Body of pancreas (tissue), 4 donors: ENCODE measurements at regions not wholly inside any gene's neighbourhood (a gene's known extent, or its start where the extent isn't known, plus 50 kb on each side); places are given as distances from the start of the nearest gene placed in this dataset.

Experiments used
- ATAC-seq: fragments of 150-250 bp; one replicate; pipeline ENCODE4 v1.9.1; 2016
- DNase-seq, 4 donors: peaks; one replicate each; pipeline ENCODE4 v3.0.0-alpha.2; 2019
- H3K27ac ChIP-seq, 4 donors: fragments of 200-600 bp; sonication (generic); 1 replicate in 3 of 4; 2 replicates in 1 of 4; pipeline versions ENCODE4 v1.5.1 to v1.6.1; 2016 to 2019; ENCODE audit warnings: mild to moderate bottlenecking in 1 of 4, mixed read lengths in 1 of 4, moderate library complexity in 1 of 4
- H3K27me3 ChIP-seq, 2 donors: fragments of 200-600 bp; sonication (generic); one replicate each; pipeline ENCODE4 v1.6.0; 2016; ENCODE audit warnings: mild to moderate bottlenecking in 1 of 2
- H3K36me3 ChIP-seq, 2 donors: fragments of 200-600 bp; sonication (generic); replicated peaks in 1 of 2; 2 replicates each; pipeline ENCODE4 v1.5.1; 2016; ENCODE audit warnings: low read depth in 2 of 2; ENCODE audit not compliant: insufficient read depth in 1 of 2
- H3K4me1 ChIP-seq: fragments of 200-600 bp; sonication (generic); one replicate; pipeline ENCODE4 v1.6.0; 2016
- H3K4me3 ChIP-seq, 2 donors: fragments of 200-600 bp; sonication (generic); 1 replicate in 1 of 2; 2 replicates in 1 of 2; pipeline ENCODE4 v1.5.1; 2016 to 2019
- H3K9me3 ChIP-seq, 3 donors: fragments of 200-600 bp; sonication (generic); 1 replicate in 2 of 3; 2 replicates in 1 of 3; pipeline ENCODE4 v1.5.1; 2016
- POLR2A ChIP-seq, 3 donors: fragments of 450-650 bp; IDR thresholded peaks; one replicate each; pipeline ENCODE4 v1.6.1; 2016; ENCODE audit warnings: antibody characterized with exemption in 3 of 3, mild to moderate bottlenecking in 2 of 3
- WGBS, 2 donors: methylation state at CpG; one replicate each; pipeline ENCODE4 v1.1.5; 2017; 5-methylcytosine and 5-hydroxymethylcytosine counted together
- intact Hi-C: fragments of 100-400 bp; cut with DNase I; formaldehyde crosslinking; loops from one replicate; pipeline ENCODE4 v1.15.1; 2023
- TF ChIP-seq, protein P1 (sequence below), 7 experiments: fragments of 450-650 bp in 4 of 7; fragments of 200-600 bp in 3 of 7; sonication (generic) in 3 of 7; IDR thresholded peaks; one replicate each; pipeline ENCODE4 v1.5.1; 2016 to 2019; ENCODE audit warnings: antibody characterized with exemption in 7 of 7

DNA sequence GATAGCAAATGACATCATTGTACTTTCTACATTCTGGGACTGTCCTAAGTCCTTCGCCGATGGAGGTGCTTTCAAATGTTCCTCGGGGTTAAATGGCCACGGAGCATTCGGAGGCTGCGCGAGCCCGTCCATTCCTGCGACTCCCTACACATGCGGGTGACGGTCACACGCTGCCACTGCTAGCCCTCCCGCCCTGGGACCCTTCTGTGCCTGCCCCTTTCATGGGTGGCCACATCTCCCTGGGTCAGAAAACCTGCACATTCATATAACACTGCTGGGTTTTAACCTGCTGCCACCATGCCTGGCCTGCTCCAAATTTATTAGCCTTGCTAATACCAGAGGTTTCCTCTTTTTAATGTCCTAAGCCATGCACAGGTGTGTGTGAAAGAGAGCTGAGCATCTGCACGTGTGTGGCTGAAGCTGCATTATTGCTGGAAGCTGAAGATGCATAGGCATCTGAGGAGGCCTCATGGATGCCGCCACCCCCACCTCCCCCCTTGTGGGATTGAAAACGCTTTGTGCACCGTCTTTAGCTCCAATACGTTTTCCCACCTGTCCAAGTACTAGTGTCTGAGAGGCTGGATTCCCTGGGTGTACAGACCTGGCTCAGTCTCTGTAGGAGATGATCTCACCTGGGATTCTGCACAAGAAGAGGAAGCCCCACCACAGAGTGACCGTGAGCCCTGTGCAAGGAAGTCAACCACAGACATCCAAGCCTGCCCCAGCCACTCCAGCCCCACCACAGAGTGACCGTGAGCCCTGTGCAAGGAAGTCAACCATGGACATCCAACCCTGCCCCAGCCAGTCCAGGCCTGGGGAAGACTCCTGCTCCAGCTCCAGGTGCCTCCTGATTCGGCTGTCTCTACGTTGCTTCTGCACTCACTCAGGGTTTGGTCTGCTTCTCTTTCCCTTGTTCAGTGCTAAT, 626.4 kb downstream of the BRD1 start:
- H3K9me3 ChIP-seq: no peaks in the 10 kb centered on the region
- H3K27ac ChIP-seq: no peak overlapping the region
- H3K36me3 ChIP-seq: no peaks in the 10 kb centered on the region
- ATAC-seq (no peak), DNase-seq (peak in 1 of 4 donors; percentile 2)
- H3K4me1 ChIP-seq: no peaks in the 10 kb centered on the region
- intact Hi-C loops: no loop called here
- no peaks in the 10 kb centered on the region for H3K27me3 ChIP-seq
- TF ChIP-seq, protein P1, sequence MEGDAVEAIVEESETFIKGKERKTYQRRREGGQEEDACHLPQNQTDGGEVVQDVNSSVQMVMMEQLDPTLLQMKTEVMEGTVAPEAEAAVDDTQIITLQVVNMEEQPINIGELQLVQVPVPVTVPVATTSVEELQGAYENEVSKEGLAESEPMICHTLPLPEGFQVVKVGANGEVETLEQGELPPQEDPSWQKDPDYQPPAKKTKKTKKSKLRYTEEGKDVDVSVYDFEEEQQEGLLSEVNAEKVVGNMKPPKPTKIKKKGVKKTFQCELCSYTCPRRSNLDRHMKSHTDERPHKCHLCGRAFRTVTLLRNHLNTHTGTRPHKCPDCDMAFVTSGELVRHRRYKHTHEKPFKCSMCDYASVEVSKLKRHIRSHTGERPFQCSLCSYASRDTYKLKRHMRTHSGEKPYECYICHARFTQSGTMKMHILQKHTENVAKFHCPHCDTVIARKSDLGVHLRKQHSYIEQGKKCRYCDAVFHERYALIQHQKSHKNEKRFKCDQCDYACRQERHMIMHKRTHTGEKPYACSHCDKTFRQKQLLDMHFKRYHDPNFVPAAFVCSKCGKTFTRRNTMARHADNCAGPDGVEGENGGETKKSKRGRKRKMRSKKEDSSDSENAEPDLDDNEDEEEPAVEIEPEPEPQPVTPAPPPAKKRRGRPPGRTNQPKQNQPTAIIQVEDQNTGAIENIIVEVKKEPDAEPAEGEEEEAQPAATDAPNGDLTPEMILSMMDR (IDR thresholded peaks at IDR 0.05): no peak
- TF ChIP-seq POLR2A (IDR thresholded peaks at IDR 0.05): no peak
- no peak overlapping the region for H3K4me3 ChIP-seq
- WGBS, 2 donors: 71 to 76% methylated on average over 16 to 22 of the region's 22 CpGs

DNA sequence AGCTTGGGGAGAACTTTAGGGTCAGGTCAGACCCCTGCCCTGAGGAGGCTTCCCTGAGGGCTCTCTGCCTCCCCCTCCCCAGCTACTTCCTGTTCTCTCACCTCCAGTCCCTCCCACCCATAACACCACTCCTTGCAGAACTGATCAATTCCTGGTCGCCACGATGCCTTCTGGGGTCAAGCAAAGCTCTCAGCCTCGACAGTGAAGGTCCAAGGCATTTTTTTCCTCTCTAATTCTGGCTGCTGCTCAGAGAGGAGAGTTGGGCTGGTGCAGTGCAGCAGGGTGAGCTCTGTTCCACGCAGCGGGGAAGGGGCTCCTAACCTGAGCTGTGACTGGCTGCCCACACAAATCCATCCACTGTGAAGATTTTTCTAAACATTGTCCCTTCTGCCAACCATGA, 628.4 kb downstream of the BRD1 start:
- Histone ChIP-seq H3K36me3 (no peaks in the 10 kb centered on the region), H3K4me1 (no peaks in the 10 kb centered on the region), H3K4me3 (no peak overlapping the region), H3K9me3 (no peaks in the 10 kb centered on the region), H3K27ac (no peak overlapping the region), H3K27me3 (no peaks in the 10 kb centered on the region)
- 61% methylated on average over 3 to 5 of the region's 5 CpGs for WGBS, 2 donors
- DNase-seq (no peak), ATAC-seq (no peak)
- intact Hi-C loops: no loop called here
- TF ChIP-seq POLR2A (IDR thresholded peaks at IDR 0.05): no peak

DNA sequence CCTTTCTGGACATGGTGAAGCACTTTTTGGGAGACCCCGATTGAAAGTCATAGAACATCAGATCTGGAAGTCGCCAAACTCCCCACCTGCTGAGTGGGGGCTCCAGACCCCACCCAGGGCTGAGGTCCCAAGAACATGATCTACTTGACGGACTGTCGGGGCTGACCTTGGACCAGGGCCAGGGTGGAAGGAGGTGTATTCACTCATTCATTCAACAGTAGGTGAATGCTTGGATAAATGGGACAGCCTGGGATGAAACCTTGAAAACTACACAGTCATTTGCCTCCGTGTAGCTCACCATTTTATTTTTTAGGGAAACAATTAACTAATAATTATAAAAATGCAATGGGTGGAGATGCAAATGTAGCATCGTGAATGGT, 629.0 kb downstream of the BRD1 start:
- ATAC-seq (no peak), DNase-seq (no peak)
- no peak for TF ChIP-seq POLR2A (IDR thresholded peaks at IDR 0.05)
- TF ChIP-seq, protein P1 (IDR thresholded peaks at IDR 0.05): no peak
- Histone ChIP-seq H3K9me3 (no peaks in the 10 kb centered on the region), H3K27me3 (no peaks in the 10 kb centered on the region), H3K36me3 (no peaks in the 10 kb centered on the region), H3K4me3 (no peak overlapping the region), H3K27ac (no peak overlapping the region), H3K4me1 (no peaks in the 10 kb centered on the region)
- intact Hi-C loops: no loop called here
- WGBS, 2 donors: 51 to 57% methylated on average over 6 of the region's 6 CpGs

DNA sequence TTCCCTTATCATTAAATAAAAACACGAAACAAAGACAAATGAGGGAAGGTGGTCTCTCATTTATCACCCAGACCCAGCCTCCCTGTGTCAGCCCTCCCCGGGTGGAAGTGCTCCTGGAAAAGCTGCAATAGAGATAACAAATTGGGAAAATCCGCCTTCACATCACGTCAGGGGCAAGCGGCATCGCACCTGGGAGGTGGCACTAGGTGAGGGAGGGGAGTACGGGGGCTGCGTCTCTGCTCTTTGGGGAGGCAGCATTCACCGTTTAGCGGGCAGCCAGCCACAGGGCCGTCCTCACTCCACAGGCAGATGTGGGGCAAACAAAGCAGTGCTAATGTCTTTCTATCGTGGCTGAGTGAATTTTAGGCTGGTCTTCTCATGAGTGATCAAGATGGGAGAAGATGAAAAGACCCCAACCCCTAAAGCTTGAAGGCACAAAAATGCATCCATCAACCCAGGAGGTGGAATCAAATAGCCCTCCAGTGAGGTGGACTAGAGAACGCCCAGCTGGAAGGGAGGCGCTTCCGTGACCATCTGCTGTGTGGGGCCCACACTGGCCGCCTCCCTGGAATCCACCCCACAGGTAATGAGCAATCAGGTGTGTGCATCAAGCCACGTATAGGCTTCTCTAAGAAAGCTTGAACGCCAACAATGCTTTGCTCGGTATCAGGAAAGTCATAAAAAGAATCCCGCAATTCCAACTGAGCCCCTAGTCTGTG, 629.5 kb downstream of the BRD1 start:
- no peaks in the 10 kb centered on the region for H3K27me3 ChIP-seq
- intact Hi-C loops: no loop called here
- H3K4me3 ChIP-seq: no peak overlapping the region
- TF ChIP-seq POLR2A (IDR thresholded peaks at IDR 0.05): no peak
- TF ChIP-seq, protein P1 (IDR thresholded peaks at IDR 0.05): no peak
- H3K4me1 ChIP-seq: peaks cover under 1% of the 10 kb centered on the region
- DNase-seq (no peak), ATAC-seq (no peak)
- H3K9me3 ChIP-seq: no peaks in the 10 kb centered on the region
- 36 to 41% methylated on average over 19 to 20 of the region's 20 CpGs for WGBS, 2 donors
- no peak overlapping the region for H3K27ac ChIP-seq
- no peaks in the 10 kb centered on the region for H3K36me3 ChIP-seq

DNA sequence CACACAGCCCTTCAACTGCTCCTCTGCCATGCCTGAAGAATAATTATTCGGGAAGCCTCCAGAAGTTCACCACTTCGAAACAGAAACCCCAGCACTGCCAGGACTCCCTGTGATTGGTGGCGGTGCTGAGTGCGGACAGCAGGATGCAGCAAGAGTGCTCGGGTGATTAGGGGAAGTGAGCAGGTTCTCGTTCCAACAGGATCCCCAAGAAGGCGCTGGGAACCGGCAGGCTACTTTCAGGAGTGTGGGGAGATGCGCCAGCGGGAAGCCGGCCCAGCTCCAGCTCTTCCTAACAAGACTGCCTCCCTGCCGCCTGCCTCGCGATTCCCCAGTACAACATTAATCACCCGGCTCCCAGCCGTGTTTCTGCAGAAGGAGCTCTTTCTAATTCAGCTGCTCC, 630.2 kb downstream of the BRD1 start:
- WGBS, 2 donors: 4 to 11% methylated on average over 7 to 16 of the region's 16 CpGs
- Histone ChIP-seq H3K9me3 (no peaks in the 10 kb centered on the region), H3K36me3 (no peaks in the 10 kb centered on the region), H3K27ac (no peak overlapping the region), H3K4me1 (peaks cover 7% of the 10 kb centered on the region), H3K4me3 (no peak overlapping the region), H3K27me3 (no peaks in the 10 kb centered on the region)
- TF ChIP-seq, protein P1 (IDR thresholded peaks at IDR 0.05): no peak
- TF ChIP-seq POLR2A (IDR thresholded peaks at IDR 0.05): no peak
- DNase-seq (no peak), ATAC-seq (no peak)
- intact Hi-C loops: no loop called here
